ENCODE measurements at regions not wholly inside any gene's neighbourhood (a gene's known extent, or its start where the extent isn't known, plus 50 kb on each side); places are given as distances from the start of the nearest gene placed in this dataset.

GRCh38 chr2:80893711-80894110 is 589.2 kb upstream of the LRRTM1 start:
- no peaks in the 10 kb centered on the region for H3K27me3 ChIP-seq (ENCODE audit: control insufficient read depth in 1 of 2, insufficient read depth in 2 of 2, low read length in 2 of 2)
- H3K4me1 ChIP-seq (ENCODE audit: insufficient read depth, low read length): no peaks in the 10 kb centered on the region
- no peak for ATAC-seq (ENCODE audit: poor library complexity)
- no peak overlapping the region for H3K27ac Mint-ChIP-seq
- peaks cover 0 to 5% of the 10 kb centered on the region in 2 experiments for H3K9me3 ChIP-seq (ENCODE audit: control insufficient read depth in 1 of 2, insufficient read depth in 1 of 2, low read length in 2 of 2)
- no peak for DNase-seq
- H3K4me3 Mint-ChIP-seq: no peak overlapping the region
- intact Hi-C loops (cut with DNase I, micrococcal nuclease): no loop called here
- ChIA-PET POLR2A (no interaction called here), CTCF (no interaction called here)
- no peak for TF ChIP-seq CTCF (IDR thresholded peaks at IDR 0.05)
- H3K36me3 ChIP-seq (ENCODE audit: insufficient read depth, low read length): no peaks in the 10 kb centered on the region
- H3K4me3 ChIP-seq (ENCODE audit: low read length): no peak overlapping the region
- H3K27ac ChIP-seq (ENCODE audit: low read depth in 1 of 2, low read length in 2 of 2): no peak overlapping the region
- H3K27me3 Mint-ChIP-seq: no peaks in the 10 kb centered on the region
- peaks cover 13% of the 10 kb centered on the region for H3K9me3 Mint-ChIP-seq
- H3K36me3 Mint-ChIP-seq (ENCODE audit: low read depth): no peaks in the 10 kb centered on the region
- no peaks in the 10 kb centered on the region for H3K4me1 Mint-ChIP-seq (ENCODE audit: low read depth)

- Mint-ChIP-seq H3K9me3 (peaks cover 17% of the 10 kb centered on the region), H3K4me1 (ENCODE audit: low read depth) (no peaks in the 10 kb centered on the region), H3K36me3 (ENCODE audit: low read depth) (no peaks in the 10 kb centered on the region), H3K27ac (no peak overlapping the region), H3K27me3 (no peaks in the 10 kb centered on the region), H3K4me3 (no peak overlapping the region)
- Histone ChIP-seq H3K9me3 (ENCODE audit: control insufficient read depth in 1 of 2, insufficient read depth in 1 of 2, low read length in 2 of 2) (peaks cover 0 to 3% of the 10 kb centered on the region in 2 experiments), H3K4me3 (ENCODE audit: low read length) (no peak overlapping the region), H3K27me3 (ENCODE audit: control insufficient read depth in 1 of 2, insufficient read depth in 2 of 2, low read length in 2 of 2) (no peaks in the 10 kb centered on the region), H3K27ac (ENCODE audit: low read depth in 1 of 2, low read length in 2 of 2) (no peak overlapping the region), H3K36me3 (ENCODE audit: insufficient read depth, low read length) (no peaks in the 10 kb centered on the region), H3K4me1 (ENCODE audit: insufficient read depth, low read length) (no peaks in the 10 kb centered on the region)
- ChIA-PET POLR2A (no interaction called here), CTCF (no interaction called here)
- no peak for ATAC-seq (ENCODE audit: poor library complexity)
- TF ChIP-seq CTCF (IDR thresholded peaks at IDR 0.05): no peak
- DNase-seq: no peak
- intact Hi-C loops (cut with DNase I, micrococcal nuclease): no loop called here
These were observed 584.5 kb upstream of the LRRTM1 start for GRCh38 chr2:80889009-80889408.

GRCh38 chr2:80887841-80888378 is 583.4 kb upstream of the LRRTM1 start:
- Mint-ChIP-seq H3K9me3 (peaks cover 17% of the 10 kb centered on the region), H3K27me3 (no peaks in the 10 kb centered on the region), H3K27ac (no peak overlapping the region), H3K36me3 (ENCODE audit: low read depth) (no peaks in the 10 kb centered on the region), H3K4me3 (no peak overlapping the region), H3K4me1 (ENCODE audit: low read depth) (no peaks in the 10 kb centered on the region)
- Histone ChIP-seq H3K27me3 (ENCODE audit: control insufficient read depth in 1 of 2, insufficient read depth in 2 of 2, low read length in 2 of 2) (no peaks in the 10 kb centered on the region), H3K9me3 (ENCODE audit: control insufficient read depth in 1 of 2, insufficient read depth in 1 of 2, low read length in 2 of 2) (peaks cover 0 to 3% of the 10 kb centered on the region in 2 experiments), H3K27ac (ENCODE audit: low read depth in 1 of 2, low read length in 2 of 2) (no peak overlapping the region), H3K4me1 (ENCODE audit: insufficient read depth, low read length) (no peaks in the 10 kb centered on the region), H3K4me3 (ENCODE audit: low read length) (no peak overlapping the region), H3K36me3 (ENCODE audit: insufficient read depth, low read length) (no peaks in the 10 kb centered on the region)
- ChIA-PET CTCF (no interaction called here), POLR2A (no interaction called here)
- intact Hi-C loops (cut with DNase I, micrococcal nuclease): no loop called here
- DNase-seq (no peak), ATAC-seq (ENCODE audit: poor library complexity) (no peak)
- no peak for TF ChIP-seq CTCF (IDR thresholded peaks at IDR 0.05)
